ENCODE measurements at regions not wholly inside any gene's neighbourhood (a gene's known extent, or its start where the extent isn't known, plus 50 kb on each side); places are given as distances from the start of the nearest gene placed in this dataset.

GRCh38 chr3:13200465-13200864 is 127.2 kb upstream of the IQSEC1 start:
- Histone ChIP-seq H3K36me3 (no peaks in the 10 kb centered on the region), H3K4me3 (no peak overlapping the region), H3K27me3 (peaks cover 0 to 60% of the 10 kb centered on the region in 2 donors), H3K9me3 (no peaks in the 10 kb centered on the region), H3K27ac (no peak overlapping the region), H3K4me1 (no peaks in the 10 kb centered on the region)
- intact Hi-C loops (cut with DNase I; ENCODE audit: low total_unique reads), result no loop called here
- peak in 1 of 2 donors; percentile 0 for DNase-seq
- no peak for TF ChIP-seq CTCF (IDR thresholded peaks at IDR 0.05)

GRCh38 chr3:13199899-13200451 is 126.7 kb upstream of the IQSEC1 start:
- Histone ChIP-seq H3K9me3 (no peaks in the 10 kb centered on the region), H3K4me3 (no peak overlapping the region), H3K27ac (no peak overlapping the region), H3K4me1 (no peaks in the 10 kb centered on the region), H3K36me3 (no peaks in the 10 kb centered on the region), H3K27me3 (peaks cover 0 to 55% of the 10 kb centered on the region in 2 donors)
- DNase-seq, result no peak
- intact Hi-C loops (cut with DNase I; ENCODE audit: low total_unique reads), result no loop called here
- no peak for TF ChIP-seq CTCF (IDR thresholded peaks at IDR 0.05)

- Histone ChIP-seq H3K4me3 (no peak overlapping the region), H3K27ac (no peak overlapping the region), H3K36me3 (no peaks in the 10 kb centered on the region), H3K4me1 (no peaks in the 10 kb centered on the region), H3K27me3 (peaks cover 0 to 51% of the 10 kb centered on the region in 2 donors), H3K9me3 (no peaks in the 10 kb centered on the region)
- DNase-seq, result no peak
- TF ChIP-seq CTCF (IDR thresholded peaks at IDR 0.05), result no peak
- intact Hi-C loops (cut with DNase I; ENCODE audit: low total_unique reads), result no loop called here
These were observed 126.0 kb upstream of the IQSEC1 start for GRCh38 chr3:13199006-13199776.

GRCh38 chr3:13198264-13198879 is 125.1 kb upstream of the IQSEC1 start:
- Histone ChIP-seq H3K27me3 (peaks cover 0 to 51% of the 10 kb centered on the region in 2 donors), H3K36me3 (no peaks in the 10 kb centered on the region), H3K27ac (no peak overlapping the region), H3K4me1 (no peaks in the 10 kb centered on the region), H3K9me3 (no peaks in the 10 kb centered on the region), H3K4me3 (no peak overlapping the region)
- no peak for TF ChIP-seq CTCF (IDR thresholded peaks at IDR 0.05)
- intact Hi-C loops (cut with DNase I; ENCODE audit: low total_unique reads), result no loop called here
- DNase-seq, result no peak

- DNase-seq, result no peak
These were observed 124.6 kb upstream of the IQSEC1 start for GRCh38 chr3:13197795-13198194.

More at GRCh38 chr3:13197795-13198194, 124.6 kb upstream of the IQSEC1 start:
- Histone ChIP-seq H3K36me3 (no peaks in the 10 kb centered on the region), H3K4me1 (no peaks in the 10 kb centered on the region), H3K4me3 (no peak overlapping the region), H3K27ac (no peak overlapping the region), H3K27me3 (peaks cover 0 to 56% of the 10 kb centered on the region in 2 donors), H3K9me3 (no peaks in the 10 kb centered on the region)
- no peak for TF ChIP-seq CTCF (IDR thresholded peaks at IDR 0.05)
- intact Hi-C loops (cut with DNase I; ENCODE audit: low total_unique reads), result no loop called here

Data from tibial artery (tissue), 4 donors.